Loucy (cell line): ENCODE measurements at regions not wholly inside any gene's neighbourhood (a gene's known extent, or its start where the extent isn't known, plus 50 kb on each side); places are given as distances from the start of the nearest gene placed in this dataset.
"Not testable (repeated sequence)": the region's sequence is repeated elsewhere in the genome, so short reads cannot be mapped to it uniquely, and the experiment has no call there.

ENCODE experiments used
- H2AFZ ChIP-seq: fragments of 200-600 bp; sonication (generic); 2 replicates; pipeline ENCODE4 v1.6.0; 2016; ENCODE audit warnings: antibody characterized with exemption, mild to moderate bottlenecking, low read length, moderate library complexity
- H3F3A ChIP-seq: fragments of 200-600 bp; 2 replicates; pipeline ENCODE4 v1.6.0; 2016; ENCODE audit warnings: antibody characterized with exemption, low read depth, mild to moderate bottlenecking
- H3K27me3 ChIP-seq: fragments of 200-600 bp; sonication (generic); 2 replicates; pipeline ENCODE4 v1.6.1; 2014; ENCODE audit warnings: low read length, mild to moderate bottlenecking; ENCODE audit not compliant: insufficient read depth, poor library complexity, severe bottlenecking
- H3K36me3 ChIP-seq: fragments of 200-600 bp; sonication (generic); 2 replicates; pipeline ENCODE4 v1.6.1; 2016; ENCODE audit warnings: low read length; ENCODE audit not compliant: insufficient read depth
- H3K4me1 ChIP-seq: fragments of 200-600 bp; sonication (generic); 2 replicates; pipeline ENCODE4 v1.5.1; 2014; ENCODE audit warnings: low read length, mild to moderate bottlenecking; ENCODE audit not compliant: insufficient read depth, poor library complexity, severe bottlenecking
- H3K4me2 ChIP-seq: fragments of 200-600 bp; sonication (generic); 2 replicates; pipeline ENCODE4 v1.6.0; 2014; ENCODE audit warnings: antibody characterized with exemption, low read length, low read depth, mild to moderate bottlenecking; ENCODE audit not compliant: poor library complexity, severe bottlenecking
- H3K4me3 ChIP-seq: fragments of 200-600 bp; sonication (generic); 2 replicates; pipeline ENCODE4 v1.5.1; 2014; ENCODE audit warnings: low read length, mild to moderate bottlenecking, mixed read lengths; ENCODE audit not compliant: poor library complexity, severe bottlenecking
- H3K79me2 ChIP-seq: fragments of 200-600 bp; sonication (generic); 2 replicates; pipeline ENCODE4 v1.6.1; 2014; ENCODE audit warnings: low read length; ENCODE audit not compliant: insufficient read depth
- H3K9ac ChIP-seq: fragments of 200-600 bp; sonication (generic); 2 replicates; pipeline ENCODE4 v1.6.0; 2014; ENCODE audit warnings: mild to moderate bottlenecking, low read depth, low read length, moderate library complexity; ENCODE audit not compliant: poor library complexity, severe bottlenecking
- H3K9me2 ChIP-seq: fragments of 200-600 bp; sonication (generic); replicated peaks from 2 replicates; pipeline ENCODE4 v1.6.1; 2016; ENCODE audit warnings: low read depth, low read length, mixed read lengths
- H3K9me3 ChIP-seq: fragments of 200-600 bp; sonication (generic); 2 replicates; pipeline ENCODE4 v1.6.1; 2014; ENCODE audit warnings: mild to moderate bottlenecking, antibody characterized with exemption, low read length, low read depth; ENCODE audit not compliant: insufficient read depth
- H4K20me1 ChIP-seq: fragments of 200-600 bp; sonication (generic); 2 replicates; pipeline ENCODE4 v1.6.0; 2014; ENCODE audit warnings: antibody characterized with exemption, low read length, mild to moderate bottlenecking; ENCODE audit not compliant: insufficient read depth, poor library complexity, severe bottlenecking

DNA sequence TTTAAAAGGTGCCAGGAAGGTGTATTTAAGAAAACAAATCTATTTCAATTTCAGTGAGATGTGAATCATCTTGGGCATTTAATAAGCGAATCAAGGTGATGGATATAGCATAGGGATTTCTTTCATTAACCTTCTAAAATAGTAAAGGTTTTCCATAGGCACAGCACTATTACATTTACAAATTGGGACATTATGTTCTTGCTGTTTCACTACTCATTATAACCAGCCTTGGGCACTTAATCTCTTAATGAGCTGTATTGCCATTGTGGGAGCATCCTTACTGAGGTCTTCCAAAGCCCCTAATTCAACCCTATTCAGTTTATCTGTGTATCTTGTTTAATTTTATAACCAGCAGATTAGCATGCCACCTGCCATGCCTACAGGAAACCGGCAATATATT, 1305.5 kb downstream of the CDH12 start:
- H3K9ac ChIP-seq, H3K4me3 ChIP-seq, H3K4me1 ChIP-seq, H3K9me2 ChIP-seq, H3K9me3 ChIP-seq, H2AFZ ChIP-seq, H3K79me2 ChIP-seq, H3K36me3 ChIP-seq, H3K4me2 ChIP-seq, H3K27me3 ChIP-seq, H4K20me1 ChIP-seq, H3F3A ChIP-seq: not testable (repeated sequence)

GRCh38 chr5:21535114-21535513, 1318.0 kb downstream of the CDH12 start:
- H3F3A ChIP-seq, H3K4me3 ChIP-seq, H3K9me3 ChIP-seq, H2AFZ ChIP-seq, H4K20me1 ChIP-seq, H3K36me3 ChIP-seq, H3K9ac ChIP-seq, H3K27me3 ChIP-seq, H3K79me2 ChIP-seq, H3K4me1 ChIP-seq, H3K4me2 ChIP-seq, H3K9me2 ChIP-seq: not testable (repeated sequence)

DNA sequence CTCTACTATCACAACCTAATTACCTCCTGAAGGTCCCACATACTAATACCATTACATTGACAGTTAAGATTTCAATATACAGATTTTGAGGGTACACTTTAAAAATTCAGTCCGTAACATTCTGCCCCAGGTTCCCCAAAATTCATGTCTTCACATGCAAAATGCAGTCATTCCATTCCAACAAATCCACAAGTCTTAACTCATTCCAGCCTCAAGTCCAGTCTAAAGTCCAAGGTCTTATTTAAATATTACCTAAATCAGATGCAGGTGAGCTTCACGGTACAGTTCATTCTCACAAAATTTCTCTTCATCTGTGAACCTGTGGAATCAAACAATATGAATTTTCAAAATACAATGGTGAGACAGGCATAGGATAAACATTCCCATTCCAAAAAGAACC, 1332.0 kb downstream of the CDH12 start:
- not testable (repeated sequence) for H3K9me2 ChIP-seq, H2AFZ ChIP-seq, H4K20me1 ChIP-seq, H3K4me2 ChIP-seq, H3K79me2 ChIP-seq, H3F3A ChIP-seq, H3K4me3 ChIP-seq, H3K9me3 ChIP-seq, H3K27me3 ChIP-seq, H3K36me3 ChIP-seq, H3K4me1 ChIP-seq, H3K9ac ChIP-seq

DNA sequence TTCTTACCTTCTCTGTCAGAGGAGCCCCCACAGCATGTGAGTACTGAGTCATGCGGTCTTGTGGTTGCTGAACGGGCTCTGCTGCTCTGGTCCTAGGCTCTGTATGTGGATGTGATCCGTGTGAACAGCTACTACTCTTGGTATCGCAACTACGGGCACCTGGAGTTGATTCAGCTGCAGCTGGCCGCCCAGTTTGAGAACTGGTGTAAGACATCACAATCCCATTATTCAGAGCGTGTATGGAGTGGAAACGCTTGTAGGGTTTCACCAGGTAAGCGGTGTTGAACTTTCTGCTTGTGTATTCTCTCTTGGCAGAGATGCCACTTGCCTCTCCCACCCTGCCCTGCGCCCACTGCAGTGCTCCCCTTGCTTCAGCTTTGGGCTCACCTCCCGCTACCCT, 1356.2 kb downstream of the CDH12 start:
- H3K79me2 ChIP-seq, H3K4me2 ChIP-seq, H4K20me1 ChIP-seq, H3K27me3 ChIP-seq, H2AFZ ChIP-seq, H3K9me3 ChIP-seq, H3K36me3 ChIP-seq, H3K9me2 ChIP-seq, H3F3A ChIP-seq, H3K4me3 ChIP-seq, H3K4me1 ChIP-seq, H3K9ac ChIP-seq: not testable (repeated sequence)

DNA sequence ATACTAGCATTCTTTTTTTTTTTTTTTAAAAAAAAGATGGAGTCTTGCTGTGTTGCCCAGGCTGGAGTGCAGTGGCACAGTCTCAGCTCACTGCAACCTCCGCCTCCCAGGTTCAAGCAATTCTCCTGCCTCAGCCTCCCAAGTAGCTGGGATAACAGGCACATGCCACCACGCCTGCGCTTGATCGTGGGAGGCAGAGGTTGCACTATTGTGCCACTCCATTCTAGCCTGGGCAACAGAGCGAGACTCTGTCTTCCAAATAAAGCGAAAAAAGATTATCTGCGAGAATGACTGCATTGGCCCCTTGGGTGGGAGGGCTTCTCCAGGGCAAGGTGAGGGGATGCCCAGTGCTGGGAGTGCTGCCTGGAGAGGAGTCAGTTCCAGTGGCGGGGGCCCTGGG, 1357.1 kb downstream of the CDH12 start:
- H3K9me3 ChIP-seq, H3K9me2 ChIP-seq, H3K4me3 ChIP-seq, H3K36me3 ChIP-seq, H3K27me3 ChIP-seq, H2AFZ ChIP-seq, H3K4me1 ChIP-seq, H3K4me2 ChIP-seq, H4K20me1 ChIP-seq, H3K9ac ChIP-seq, H3F3A ChIP-seq, H3K79me2 ChIP-seq: not testable (repeated sequence)

DNA sequence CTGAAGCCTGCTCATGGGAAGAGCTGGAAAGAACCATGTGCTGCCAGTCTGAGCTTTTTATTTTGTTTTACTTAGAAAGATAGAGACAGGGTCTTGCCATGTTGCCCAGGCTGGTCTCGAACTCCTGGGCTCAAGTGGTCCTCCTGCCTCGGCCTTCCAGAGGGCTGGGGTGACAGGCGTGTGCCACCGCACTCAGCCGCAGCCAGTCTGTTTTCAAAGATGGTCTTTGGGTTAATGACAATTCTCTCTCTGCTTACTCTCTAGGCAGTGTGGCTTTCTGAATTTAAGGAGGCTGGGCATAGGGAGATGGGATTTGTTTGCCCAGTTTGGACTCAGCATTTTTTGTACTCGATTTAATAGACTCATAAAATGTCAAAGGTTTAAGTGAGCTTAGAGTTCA, 1357.9 kb downstream of the CDH12 start:
- H3K9me2 ChIP-seq, H3K4me1 ChIP-seq, H3K4me2 ChIP-seq, H3F3A ChIP-seq, H3K36me3 ChIP-seq, H3K9me3 ChIP-seq, H3K79me2 ChIP-seq, H3K4me3 ChIP-seq, H3K9ac ChIP-seq, H4K20me1 ChIP-seq, H2AFZ ChIP-seq, H3K27me3 ChIP-seq: not testable (repeated sequence)

DNA sequence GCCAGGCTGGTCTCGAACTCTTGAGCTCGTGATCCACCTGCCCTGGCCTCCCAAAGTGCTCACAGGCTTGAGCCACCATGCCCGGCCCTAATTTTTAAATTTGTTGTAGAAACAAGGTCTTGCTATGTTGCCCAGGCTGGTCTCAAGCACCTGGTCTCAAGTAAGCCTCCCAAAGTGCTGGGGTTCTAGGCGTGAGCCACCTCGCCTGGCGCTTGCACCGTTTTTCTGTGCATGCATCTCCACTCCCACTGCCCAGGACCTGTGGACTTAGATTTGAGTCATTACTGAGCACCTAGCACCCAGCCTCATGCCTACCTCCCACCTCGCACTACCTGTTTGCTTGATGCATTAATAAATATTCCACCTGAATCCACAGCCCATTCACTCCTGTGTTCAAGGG, 1359.1 kb downstream of the CDH12 start:
- not testable (repeated sequence) for H3K27me3 ChIP-seq, H3F3A ChIP-seq, H3K4me1 ChIP-seq, H3K4me3 ChIP-seq, H3K9me3 ChIP-seq, H3K79me2 ChIP-seq, H3K9me2 ChIP-seq, H4K20me1 ChIP-seq, H3K4me2 ChIP-seq, H3K36me3 ChIP-seq, H2AFZ ChIP-seq, H3K9ac ChIP-seq

DNA sequence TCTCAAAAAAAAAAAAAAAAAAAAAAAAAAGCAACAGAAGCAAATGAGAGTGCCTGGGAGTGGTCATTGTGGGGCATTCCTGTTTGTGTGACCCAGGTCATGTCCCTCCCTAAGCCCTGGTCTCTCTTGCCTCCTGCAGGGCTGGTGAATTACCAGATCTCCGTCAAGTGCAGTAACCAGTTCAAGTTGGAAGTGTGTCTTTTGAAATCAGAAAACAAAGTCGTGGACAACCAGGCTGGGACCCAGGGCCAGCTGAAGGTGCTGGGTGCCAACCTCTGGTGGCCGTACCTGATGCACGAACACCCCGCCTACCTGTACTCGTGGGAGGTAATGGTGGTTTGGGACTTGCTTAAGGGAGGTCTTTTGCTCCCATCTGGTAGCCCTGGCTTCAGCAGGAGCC, 1362.0 kb downstream of the CDH12 start:
- not testable (repeated sequence) for H3K79me2 ChIP-seq, H3K4me2 ChIP-seq, H3K36me3 ChIP-seq, H4K20me1 ChIP-seq, H3F3A ChIP-seq, H3K9me3 ChIP-seq, H3K9ac ChIP-seq, H3K4me1 ChIP-seq, H3K27me3 ChIP-seq, H3K9me2 ChIP-seq, H3K4me3 ChIP-seq, H2AFZ ChIP-seq
